Caco-2 (cell line): ENCODE measurements at regions not wholly inside any gene's neighbourhood (a gene's known extent, or its start where the extent isn't known, plus 50 kb on each side); places are given as distances from the start of the nearest gene placed in this dataset.

Experiments used
- BruUV-seq: library from RNA; stranded (reverse); fragments of 400-500 nt; replicated peaks from 2 replicates; lab custom pipeline; 2021; lab: Mats Ljungman, UMichigan
- CTCF ChIA-PET: fragments of 300-600 bp; sonication (Branson Sonifier 250); formaldehyde crosslinking; loops from one replicate; lab custom pipeline; 2022; ENCODE audit warnings: antibody characterized with exemption; lab: Charles Lee
- POLR2A ChIA-PET: fragments of 300-600 bp; sonication (Branson Sonifier 250); formaldehyde crosslinking; loops from one replicate; lab custom pipeline; 2022; ENCODE audit warnings: antibody characterized with exemption; lab: Charles Lee
- DNase-seq, 2 experiments: peaks; one replicate each; pipeline versions ENCODE4 v3.0.0 to v3.0.0-alpha.2; 2020 to 2022
- H3K27me3 ChIP-seq: replicated peaks from 2 replicates; pipeline ENCODE4 v1.6.0; 2011; ENCODE audit warnings: low read length; ENCODE audit not compliant: control insufficient read depth, insufficient read depth
- H3K36me3 ChIP-seq: 2 replicates; pipeline ENCODE4 v1.5.1; 2011; ENCODE audit warnings: low read length; ENCODE audit not compliant: control insufficient read depth, insufficient read depth
- H3K4me1 ChIP-seq: fragments of 250-450 bp; sonication (Bioruptor Pico); 2 replicates; pipeline ENCODE4 v1.5.1; 2020; ENCODE audit warnings: mild to moderate bottlenecking
- H3K4me3 ChIP-seq: 2 replicates; pipeline ENCODE4 v1.5.1; 2011; ENCODE audit warnings: low read depth, mild to moderate bottlenecking, control low read depth, low read length
- H3K9me3 ChIP-seq: fragments of 250-450 bp; sonication (Bioruptor Pico); 2 replicates; pipeline ENCODE4 v1.5.1; 2020; ENCODE audit warnings: mild to moderate bottlenecking, moderate library complexity
- H3K27ac Mint-ChIP-seq: one replicate; pipeline ENCODE4 v1.8.0; 2022; ENCODE audit warnings: mixed read lengths; ENCODE audit not compliant: unreplicated experiment
- H3K27me3 Mint-ChIP-seq: one replicate; pipeline ENCODE4 v1.8.0; 2022; ENCODE audit warnings: mixed read lengths; ENCODE audit not compliant: insufficient read depth, unreplicated experiment
- H3K36me3 Mint-ChIP-seq: one replicate; pipeline ENCODE4 v1.8.0; 2022; ENCODE audit warnings: mild to moderate bottlenecking, mixed read lengths; ENCODE audit not compliant: insufficient read depth, unreplicated experiment
- H3K4me1 Mint-ChIP-seq: one replicate; pipeline ENCODE4 v1.8.0; 2022; ENCODE audit warnings: low read depth, mixed read lengths; ENCODE audit not compliant: unreplicated experiment
- H3K4me3 Mint-ChIP-seq: one replicate; pipeline ENCODE4 v1.8.0; 2022; ENCODE audit warnings: mild to moderate bottlenecking, moderate library complexity, mixed read lengths; ENCODE audit not compliant: unreplicated experiment
- H3K9me3 Mint-ChIP-seq: one replicate; pipeline ENCODE4 v1.8.0; 2022; ENCODE audit warnings: mixed read lengths; ENCODE audit not compliant: unreplicated experiment
- intact Hi-C: fragments of 100-400 bp; cut with micrococcal nuclease; formaldehyde crosslinking; loops from one replicate; pipeline ENCODE4 v1.10.0; 2022; ENCODE audit not compliant: unreplicated experiment
- TF ChIP-seq, protein P1 (sequence below), 2 experiments: fragments of 200-600 bp in 1 of 2; IDR thresholded peaks; 1 replicate in 1 of 2; 2 replicates in 1 of 2; pipeline versions ENCODE4 v1.5.1 to v1.8.0; 2011 to 2022; ENCODE audit warnings: antibody characterized with exemption in 1 of 2, control low read depth in 1 of 2, inconsistent platforms in 1 of 2, low read depth in 1 of 2, low read length in 1 of 2, mild to moderate bottlenecking in 1 of 2, moderate library complexity in 1 of 2; ENCODE audit not compliant: insufficient read depth in 1 of 2, severe bottlenecking in 1 of 2, unreplicated experiment in 1 of 2

- no peak overlapping the region for H3K4me3 ChIP-seq
- H3K36me3 ChIP-seq = no peaks in the 10 kb centered on the region
- Mint-ChIP-seq H3K36me3 (peaks cover 32% of the 10 kb centered on the region), H3K4me3 (no peak overlapping the region), H3K4me1 (peaks cover 45% of the 10 kb centered on the region), H3K27ac (peak overlapping the region; percentile 78), H3K9me3 (peaks cover 47% of the 10 kb centered on the region), H3K27me3 (no peaks in the 10 kb centered on the region)
- TF ChIP-seq, protein P1, sequence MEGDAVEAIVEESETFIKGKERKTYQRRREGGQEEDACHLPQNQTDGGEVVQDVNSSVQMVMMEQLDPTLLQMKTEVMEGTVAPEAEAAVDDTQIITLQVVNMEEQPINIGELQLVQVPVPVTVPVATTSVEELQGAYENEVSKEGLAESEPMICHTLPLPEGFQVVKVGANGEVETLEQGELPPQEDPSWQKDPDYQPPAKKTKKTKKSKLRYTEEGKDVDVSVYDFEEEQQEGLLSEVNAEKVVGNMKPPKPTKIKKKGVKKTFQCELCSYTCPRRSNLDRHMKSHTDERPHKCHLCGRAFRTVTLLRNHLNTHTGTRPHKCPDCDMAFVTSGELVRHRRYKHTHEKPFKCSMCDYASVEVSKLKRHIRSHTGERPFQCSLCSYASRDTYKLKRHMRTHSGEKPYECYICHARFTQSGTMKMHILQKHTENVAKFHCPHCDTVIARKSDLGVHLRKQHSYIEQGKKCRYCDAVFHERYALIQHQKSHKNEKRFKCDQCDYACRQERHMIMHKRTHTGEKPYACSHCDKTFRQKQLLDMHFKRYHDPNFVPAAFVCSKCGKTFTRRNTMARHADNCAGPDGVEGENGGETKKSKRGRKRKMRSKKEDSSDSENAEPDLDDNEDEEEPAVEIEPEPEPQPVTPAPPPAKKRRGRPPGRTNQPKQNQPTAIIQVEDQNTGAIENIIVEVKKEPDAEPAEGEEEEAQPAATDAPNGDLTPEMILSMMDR (IDR thresholded peaks at IDR 0.05; ENCODE audit: insufficient read depth in 1 of 2, low read depth in 1 of 2, low read length in 1 of 2, severe bottlenecking in 1 of 2, unreplicated experiment in 1 of 2) = no peak
- H3K9me3 ChIP-seq = peaks cover 21% of the 10 kb centered on the region
- POLR2A ChIA-PET = no interaction called here
- peak in 1 of 2 experiments; percentile 32 for DNase-seq
- no peaks in the 10 kb centered on the region for H3K27me3 ChIP-seq
- BruUV-seq = no TSS peak
- intact Hi-C loops = no loop called here
- peaks cover 26% of the 10 kb centered on the region for H3K4me1 ChIP-seq
- CTCF ChIA-PET = no interaction called here
These were observed 391.0 kb downstream of the LMO7 start for GRCh38 chr13:76027131-76027530.

- peak overlapping the region; percentile 63 for H3K4me3 Mint-ChIP-seq
- no TSS peak for BruUV-seq
These were observed 389.3 kb downstream of the LMO7 start for GRCh38 chr13:76025392-76025791.

DNA sequence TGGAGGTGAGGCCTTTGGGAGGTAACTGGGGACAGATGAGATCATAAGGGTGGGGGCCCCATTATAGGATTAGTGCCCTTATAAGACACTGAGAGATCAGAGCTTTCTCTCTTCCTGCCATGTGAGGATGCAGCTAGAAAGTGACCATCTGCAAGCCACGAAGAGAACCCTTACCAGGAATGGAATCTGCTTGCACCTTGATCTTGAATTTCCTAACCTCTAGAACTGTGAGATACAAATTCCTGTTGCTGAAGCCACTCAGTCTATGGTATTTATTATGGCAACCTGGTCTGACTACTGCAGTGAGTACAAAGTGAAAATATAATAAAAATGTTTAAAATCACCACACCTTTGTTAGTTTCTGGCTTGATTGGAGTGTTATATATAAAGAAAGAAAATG, 388.0 kb downstream of the LMO7 start:
- Mint-ChIP-seq H3K9me3 (peaks cover 38% of the 10 kb centered on the region), H3K4me3 (peak overlapping the region; percentile 33), H3K4me1 (peaks cover 47% of the 10 kb centered on the region), H3K36me3 (peaks cover 39% of the 10 kb centered on the region), H3K27me3 (no peaks in the 10 kb centered on the region), H3K27ac (peak overlapping the region; percentile 91)
- H3K4me3 ChIP-seq = no peak overlapping the region
- intact Hi-C loops = no loop called here
- TF ChIP-seq, protein P1 (IDR thresholded peaks at IDR 0.05; ENCODE audit: insufficient read depth in 1 of 2, low read depth in 1 of 2, low read length in 1 of 2, severe bottlenecking in 1 of 2, unreplicated experiment in 1 of 2) = no peak
- peak; percentile 28 to 38 for DNase-seq
- BruUV-seq = no TSS peak
- no peaks in the 10 kb centered on the region for H3K27me3 ChIP-seq
- H3K9me3 ChIP-seq = peaks cover 21% of the 10 kb centered on the region
- no peaks in the 10 kb centered on the region for H3K36me3 ChIP-seq
- POLR2A ChIA-PET = interaction anchor here (2.3 kb wide), 1 partner anchor 12 kb away, joined by 15 read pairs; no protein-coding TSS in a partner anchor
- CTCF ChIA-PET = interaction anchor here (1.3 kb wide), 1 partner anchor 14 kb away, joined by 4 read pairs; no protein-coding TSS in a partner anchor
- H3K4me1 ChIP-seq = peaks cover 48% of the 10 kb centered on the region

More at GRCh38 chr13:76025392-76025791, 389.3 kb downstream of the LMO7 start:
- H3K36me3 ChIP-seq = no peaks in the 10 kb centered on the region
- no peaks in the 10 kb centered on the region for H3K27me3 ChIP-seq
- peaks cover 38% of the 10 kb centered on the region for H3K9me3 Mint-ChIP-seq
- intact Hi-C loops = no loop called here
- POLR2A ChIA-PET = interaction anchor here (1.0 kb wide), 1 partner anchor 16 kb away, joined by 4 read pairs; no protein-coding TSS in a partner anchor
- H3K36me3 Mint-ChIP-seq = peaks cover 38% of the 10 kb centered on the region
- H3K9me3 ChIP-seq = peaks cover 21% of the 10 kb centered on the region
- H3K27ac Mint-ChIP-seq = peak overlapping the region; percentile 78
- H3K4me1 ChIP-seq = peaks cover 44% of the 10 kb centered on the region
- TF ChIP-seq, protein P1 (IDR thresholded peaks at IDR 0.05; ENCODE audit: insufficient read depth in 1 of 2, low read depth in 1 of 2, low read length in 1 of 2, severe bottlenecking in 1 of 2, unreplicated experiment in 1 of 2) = no peak
- CTCF ChIA-PET = no interaction called here
- no peak for DNase-seq
- no peaks in the 10 kb centered on the region for H3K27me3 Mint-ChIP-seq
- no peak overlapping the region for H3K4me3 ChIP-seq
- peaks cover 47% of the 10 kb centered on the region for H3K4me1 Mint-ChIP-seq
